CD8-positive, alpha-beta memory T cell (primary cell): ENCODE measurements at regions not wholly inside any gene's neighbourhood (a gene's known extent, or its start where the extent isn't known, plus 50 kb on each side); places are given as distances from the start of the nearest gene placed in this dataset.

Experiments used
- CTCF ChIA-PET: fragments of 350-600 bp; sonication (Branson Sonifier 250); formaldehyde crosslinking; loops from one replicate; lab custom pipeline; 2021; ENCODE audit warnings: antibody characterized with exemption; lab: Charles Lee
- POLR2A ChIA-PET: fragments of 350-600 bp; sonication (Branson Sonifier 250); formaldehyde crosslinking; loops from one replicate; lab custom pipeline; 2021; ENCODE audit warnings: antibody characterized with exemption; lab: Charles Lee
- DNase-seq, 5 donors: peaks; one replicate each; pipeline versions ENCODE4 v3.0.0 to v3.0.0-alpha.2; 2020 to 2022; ENCODE audit warnings: mixed read lengths in 1 of 5
- H3K27ac ChIP-seq: one replicate; pipeline ENCODE4 v1.7.0; 2013; ENCODE audit warnings: low read depth, mild to moderate bottlenecking, low read length, moderate library complexity
- H3K27me3 ChIP-seq: 2 replicates; pipeline ENCODE4 v1.7.0; 2013; ENCODE audit warnings: low read length, mild to moderate bottlenecking; ENCODE audit not compliant: insufficient read depth, poor library complexity, severe bottlenecking
- H3K36me3 ChIP-seq: 2 replicates; pipeline ENCODE4 v1.7.0; 2013; ENCODE audit warnings: mild to moderate bottlenecking, low read length, moderate library complexity; ENCODE audit not compliant: insufficient read depth
- H3K4me1 ChIP-seq: 2 replicates; pipeline ENCODE4 v1.7.0; 2013; ENCODE audit warnings: mild to moderate bottlenecking, low read length, moderate library complexity; ENCODE audit not compliant: insufficient read depth
- H3K4me3 ChIP-seq: 2 replicates; pipeline ENCODE4 v1.7.0; 2013; ENCODE audit warnings: mild to moderate bottlenecking, low read length
- H3K9me3 ChIP-seq: 2 replicates; pipeline ENCODE4 v1.7.0; 2013; ENCODE audit warnings: mild to moderate bottlenecking, low read length
- H3K27ac Mint-ChIP-seq, 8 donors: one replicate each; pipeline ENCODE4 v1.8.0; 2020 to 2021; ENCODE audit warnings: mixed read lengths in 8 of 8, mild to moderate bottlenecking in 6 of 8, inconsistent platforms in 3 of 8, moderate library complexity in 3 of 8
- H3K27me3 Mint-ChIP-seq, 2 donors: one replicate each; pipeline ENCODE4 v1.8.0; 2020 to 2021; ENCODE audit warnings: mixed read lengths in 2 of 2, mild to moderate bottlenecking in 1 of 2, moderate library complexity in 1 of 2
- H3K36me3 Mint-ChIP-seq, 3 donors: one replicate each; pipeline ENCODE4 v1.8.0; 2020 to 2021; ENCODE audit warnings: mixed read lengths in 3 of 3, inconsistent platforms in 1 of 3, mild to moderate bottlenecking in 1 of 3
- H3K4me1 Mint-ChIP-seq, 3 donors: one replicate each; pipeline ENCODE4 v1.8.0; 2020 to 2021; ENCODE audit warnings: mixed read lengths in 3 of 3, inconsistent platforms in 1 of 3, mild to moderate bottlenecking in 1 of 3
- H3K4me3 Mint-ChIP-seq, 7 donors: one replicate each; pipeline ENCODE4 v1.8.0; 2020 to 2021; ENCODE audit warnings: mixed read lengths in 7 of 7, mild to moderate bottlenecking in 6 of 7, moderate library complexity in 4 of 7, inconsistent platforms in 2 of 7
- H3K9me3 Mint-ChIP-seq, 5 donors: one replicate each; pipeline ENCODE4 v1.8.0; 2020 to 2022; ENCODE audit warnings: mixed read lengths in 5 of 5, mild to moderate bottlenecking in 3 of 5, moderate library complexity in 2 of 5, inconsistent platforms in 1 of 5

DNA sequence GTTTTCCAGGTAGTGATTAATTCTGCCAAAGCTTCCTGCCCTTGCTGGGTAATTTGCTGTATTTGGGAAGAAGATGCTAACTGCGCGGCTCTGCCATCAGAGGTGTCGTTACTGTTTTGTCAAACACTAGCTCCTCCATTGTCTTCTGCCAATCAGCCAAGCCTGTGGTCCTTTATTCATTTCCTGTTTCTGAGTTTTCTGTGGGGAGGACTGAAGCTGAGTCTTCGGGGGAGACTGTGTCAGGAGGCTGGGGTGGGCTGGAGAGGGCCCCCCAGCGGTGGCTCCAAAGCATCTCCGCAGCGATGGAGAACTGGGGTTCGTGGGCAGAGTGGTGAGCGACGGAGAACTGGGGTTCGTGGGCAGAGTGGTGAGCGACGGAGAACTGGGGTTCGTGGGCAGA lies 322.9 kb upstream of the B3GAT1 start:
- Histone ChIP-seq H3K4me3 (no peak overlapping the region), H3K27me3 (no peaks in the 10 kb centered on the region), H3K9me3 (no peaks in the 10 kb centered on the region), H3K4me1 (no peaks in the 10 kb centered on the region), H3K27ac (no peak overlapping the region), H3K36me3 (no peaks in the 10 kb centered on the region)
- ChIA-PET CTCF (no interaction called here), POLR2A (no interaction called here)
- no peaks in the 10 kb centered on the region for H3K9me3 Mint-ChIP-seq
- H3K27ac Mint-ChIP-seq: peak overlapping the region in 1 of 8 donors; percentile 83
- DNase-seq: no peak
- H3K4me3 Mint-ChIP-seq: no peak overlapping the region
- no peaks in the 10 kb centered on the region for H3K36me3 Mint-ChIP-seq
- H3K4me1 Mint-ChIP-seq: no peaks in the 10 kb centered on the region
- H3K27me3 Mint-ChIP-seq: peaks cover 5 to 12% of the 10 kb centered on the region in 2 donors

DNA sequence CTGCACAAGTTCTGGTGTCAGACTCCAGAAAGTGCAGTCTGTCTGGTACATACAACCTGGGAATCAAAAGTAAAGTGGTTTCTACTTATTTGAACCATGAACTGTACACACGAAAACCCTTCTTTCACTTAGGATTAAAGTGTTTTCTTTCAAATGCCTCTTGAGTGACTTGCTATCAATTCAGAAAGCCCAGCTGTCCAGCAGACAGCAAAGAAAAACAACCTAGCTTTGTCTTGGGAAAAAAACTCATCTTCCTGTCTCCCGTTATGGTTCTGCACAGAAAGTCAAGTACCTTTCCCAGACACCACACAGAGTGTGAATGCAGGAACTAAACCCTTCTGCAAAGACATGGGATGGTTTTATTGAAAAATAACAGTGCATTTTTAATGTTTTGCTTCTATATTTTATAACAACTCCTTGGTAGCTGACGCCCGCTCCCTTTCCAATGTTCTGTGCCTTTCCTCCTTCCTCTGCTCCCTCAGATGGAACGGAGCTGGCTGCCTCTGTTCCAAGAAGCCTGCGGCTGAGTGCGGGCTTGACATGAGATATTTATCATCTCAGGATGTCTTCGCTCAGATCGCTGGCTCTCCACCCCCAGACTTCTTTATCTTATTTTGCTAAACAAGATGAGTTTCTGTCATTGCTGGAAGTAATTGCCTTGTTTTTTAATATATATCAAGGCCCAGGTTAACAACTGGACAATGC lies 322.3 kb upstream of the B3GAT1 start:
- no peaks in the 10 kb centered on the region for H3K4me1 ChIP-seq
- POLR2A ChIA-PET: no interaction called here
- H3K27ac ChIP-seq: no peak overlapping the region
- H3K36me3 ChIP-seq: no peaks in the 10 kb centered on the region
- H3K27me3 ChIP-seq: no peaks in the 10 kb centered on the region
- Mint-ChIP-seq H3K36me3 (no peaks in the 10 kb centered on the region), H3K27ac (no peak overlapping the region), H3K9me3 (no peaks in the 10 kb centered on the region), H3K4me1 (no peaks in the 10 kb centered on the region), H3K27me3 (peaks cover 5 to 12% of the 10 kb centered on the region in 2 donors), H3K4me3 (peak overlapping the region in 1 of 7 donors; percentile 45)
- no peak for DNase-seq
- CTCF ChIA-PET: no interaction called here
- no peak overlapping the region for H3K4me3 ChIP-seq
- no peaks in the 10 kb centered on the region for H3K9me3 ChIP-seq

DNA sequence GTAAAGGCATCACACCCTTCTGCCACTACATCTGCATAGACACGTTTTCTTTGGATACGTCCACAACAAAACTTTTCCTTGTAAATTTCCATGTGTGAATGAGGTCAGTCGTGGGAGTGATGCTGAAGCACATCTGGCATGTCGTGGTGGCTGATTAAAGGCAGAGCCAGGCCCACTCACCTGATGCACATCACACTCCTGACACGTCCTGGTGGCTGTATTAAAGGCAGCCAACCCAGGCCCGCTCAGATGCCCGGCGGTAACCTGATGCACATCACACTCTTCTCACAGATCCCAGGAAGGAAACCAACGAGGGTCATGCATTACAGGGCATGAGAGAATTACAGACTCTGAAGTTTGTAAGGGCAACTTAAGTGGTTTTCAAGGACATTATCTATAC lies 321.6 kb upstream of the B3GAT1 start:
- no peak overlapping the region for H3K27ac ChIP-seq
- Mint-ChIP-seq H3K27me3 (peaks cover 5 to 16% of the 10 kb centered on the region in 2 donors), H3K9me3 (no peaks in the 10 kb centered on the region), H3K4me3 (peak overlapping the region in 1 of 7 donors; percentile 49), H3K27ac (no peak overlapping the region), H3K4me1 (no peaks in the 10 kb centered on the region), H3K36me3 (no peaks in the 10 kb centered on the region)
- ChIA-PET CTCF (no interaction called here), POLR2A (no interaction called here)
- H3K36me3 ChIP-seq: no peaks in the 10 kb centered on the region
- H3K9me3 ChIP-seq: no peaks in the 10 kb centered on the region
- DNase-seq: no peak
- no peaks in the 10 kb centered on the region for H3K4me1 ChIP-seq
- no peaks in the 10 kb centered on the region for H3K27me3 ChIP-seq
- H3K4me3 ChIP-seq: no peak overlapping the region

DNA sequence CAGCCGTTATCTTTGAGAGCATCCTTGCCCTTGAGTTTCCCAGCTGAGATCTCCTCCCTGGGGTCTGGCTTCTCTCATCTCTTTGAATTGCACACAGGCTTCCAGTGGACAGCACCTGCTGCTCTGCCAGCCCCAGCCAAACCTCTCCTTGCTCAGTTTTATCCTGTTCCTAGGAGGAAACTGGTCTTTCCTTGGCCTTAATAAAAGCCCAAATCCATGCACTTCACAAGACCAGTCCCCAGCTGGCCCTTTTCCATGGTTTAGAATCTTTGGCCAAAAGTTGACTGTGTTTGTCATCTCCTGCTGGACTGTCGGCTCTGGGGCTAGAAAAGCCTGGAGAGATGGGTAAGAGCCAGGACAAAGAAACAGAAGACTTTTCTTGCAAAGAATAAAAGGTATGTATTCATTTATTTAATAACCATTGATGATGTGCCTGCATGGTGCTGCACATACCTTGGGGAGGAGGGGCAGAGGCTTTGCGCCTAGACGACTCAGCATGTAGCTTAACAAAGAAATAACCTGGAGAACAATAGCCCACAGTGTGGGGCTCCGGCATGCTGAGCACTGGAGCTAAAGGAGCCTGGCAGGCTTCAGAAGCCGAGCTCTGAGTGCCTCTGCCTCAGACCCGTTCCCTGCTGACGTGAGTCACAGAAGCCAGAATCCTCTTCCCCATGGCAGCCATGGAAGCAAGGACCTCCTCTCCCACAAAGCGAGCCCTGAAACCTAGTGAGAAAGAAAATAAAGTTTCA lies 319.3 kb upstream of the B3GAT1 start:
- H3K4me1 Mint-ChIP-seq: no peaks in the 10 kb centered on the region
- H3K36me3 Mint-ChIP-seq: no peaks in the 10 kb centered on the region
- H3K27ac Mint-ChIP-seq: no peak overlapping the region
- no peak for DNase-seq
- Histone ChIP-seq H3K9me3 (no peaks in the 10 kb centered on the region), H3K27ac (no peak overlapping the region), H3K4me3 (no peak overlapping the region), H3K4me1 (no peaks in the 10 kb centered on the region), H3K36me3 (no peaks in the 10 kb centered on the region), H3K27me3 (no peaks in the 10 kb centered on the region)
- CTCF ChIA-PET: no interaction called here
- H3K9me3 Mint-ChIP-seq: no peaks in the 10 kb centered on the region
- H3K4me3 Mint-ChIP-seq: no peak overlapping the region
- POLR2A ChIA-PET: no interaction called here
- peaks cover 5 to 31% of the 10 kb centered on the region in 2 donors for H3K27me3 Mint-ChIP-seq

DNA sequence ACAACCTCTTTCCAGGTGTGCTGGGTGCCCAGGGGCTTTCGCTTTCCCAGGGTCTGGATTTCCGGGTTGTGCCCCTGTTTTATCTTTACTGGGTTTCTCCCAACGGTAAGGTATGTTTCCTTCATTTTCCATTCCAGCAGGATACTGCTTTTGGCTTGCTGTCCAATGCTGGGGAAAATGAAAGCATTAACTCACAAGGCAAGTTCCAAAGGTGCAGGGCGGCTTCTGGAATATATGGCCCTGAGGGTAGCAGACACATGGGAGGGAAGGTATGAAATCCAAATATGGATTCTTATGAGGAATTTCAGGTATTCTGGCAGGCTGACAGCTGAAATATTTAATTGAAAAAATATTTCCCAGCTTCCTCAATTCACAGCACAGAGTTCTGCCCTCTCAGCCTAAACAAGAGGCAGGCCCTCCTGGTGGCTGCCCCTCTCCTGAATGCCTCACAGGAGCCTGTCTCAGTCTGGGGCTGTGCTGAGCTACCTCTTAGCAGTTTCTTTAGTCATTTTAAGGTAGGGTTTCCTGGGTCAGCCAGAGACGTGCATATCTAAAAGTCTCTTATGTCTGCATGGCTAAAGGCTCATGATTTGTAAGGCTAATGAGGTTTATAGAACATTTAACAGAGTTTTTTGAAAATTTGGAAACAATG lies 318.6 kb upstream of the B3GAT1 start:
- no peaks in the 10 kb centered on the region for H3K9me3 ChIP-seq
- no peaks in the 10 kb centered on the region for H3K36me3 ChIP-seq
- no peak overlapping the region for H3K4me3 Mint-ChIP-seq
- peaks cover 2 to 32% of the 10 kb centered on the region in 2 donors for H3K27me3 Mint-ChIP-seq
- no peak overlapping the region for H3K27ac ChIP-seq
- DNase-seq: no peak
- CTCF ChIA-PET: no interaction called here
- no peaks in the 10 kb centered on the region for H3K36me3 Mint-ChIP-seq
- H3K4me3 ChIP-seq: no peak overlapping the region
- H3K4me1 ChIP-seq: no peaks in the 10 kb centered on the region
- no peaks in the 10 kb centered on the region for H3K9me3 Mint-ChIP-seq
- no peaks in the 10 kb centered on the region for H3K27me3 ChIP-seq
- POLR2A ChIA-PET: no interaction called here
- no peak overlapping the region for H3K27ac Mint-ChIP-seq
- H3K4me1 Mint-ChIP-seq: no peaks in the 10 kb centered on the region

DNA sequence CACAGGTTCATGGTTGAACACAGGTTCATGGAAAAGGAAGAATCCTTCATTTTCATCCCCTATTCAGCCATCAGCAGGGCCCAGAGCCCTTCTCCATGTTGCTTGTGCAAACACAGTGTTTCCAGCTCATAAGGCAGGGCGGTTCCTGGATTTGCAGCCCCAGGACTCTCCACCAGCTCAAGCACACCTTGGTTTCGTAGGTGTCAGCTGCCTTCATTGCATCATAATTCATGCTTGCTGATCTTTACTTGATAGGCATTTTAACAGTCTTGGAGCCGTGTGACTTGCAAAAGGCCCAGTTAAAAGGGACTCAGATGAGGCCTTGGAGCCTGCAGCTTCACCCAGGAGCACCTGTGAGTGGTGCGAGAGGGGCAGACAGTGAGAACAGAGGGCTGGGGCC lies 318.1 kb upstream of the B3GAT1 start:
- Histone ChIP-seq H3K27ac (no peak overlapping the region), H3K4me1 (no peaks in the 10 kb centered on the region)
- DNase-seq: no peak

DNA sequence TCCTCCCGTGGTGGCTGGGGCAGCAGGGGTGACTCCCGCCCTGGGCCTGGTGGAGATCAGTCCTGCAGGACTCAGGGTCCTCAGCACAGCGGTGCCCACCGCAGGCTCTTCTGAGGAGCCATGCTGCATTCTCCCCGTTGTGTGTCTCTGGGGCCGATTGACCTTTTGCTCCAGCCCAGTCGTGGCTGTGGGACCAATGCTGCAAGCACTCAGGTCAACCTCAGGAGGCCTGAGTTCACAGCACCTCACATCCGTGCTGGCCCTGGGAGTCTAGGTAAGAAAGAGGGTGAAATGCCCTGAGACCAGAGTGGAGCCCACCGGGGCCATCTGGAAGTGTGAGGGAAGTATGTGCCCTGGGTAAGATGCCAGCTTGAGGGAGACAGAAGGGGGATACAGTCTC lies 316.1 kb upstream of the B3GAT1 start:
- no peaks in the 10 kb centered on the region for H3K9me3 Mint-ChIP-seq
- ChIA-PET POLR2A (no interaction called here), CTCF (no interaction called here)
- Histone ChIP-seq H3K9me3 (no peaks in the 10 kb centered on the region), H3K27ac (no peak overlapping the region), H3K27me3 (no peaks in the 10 kb centered on the region), H3K4me1 (no peaks in the 10 kb centered on the region), H3K4me3 (no peak overlapping the region), H3K36me3 (no peaks in the 10 kb centered on the region)
- no peak overlapping the region for H3K4me3 Mint-ChIP-seq
- DNase-seq: no peak
- no peaks in the 10 kb centered on the region for H3K36me3 Mint-ChIP-seq
- H3K27ac Mint-ChIP-seq: no peak overlapping the region
- peaks cover 9 to 40% of the 10 kb centered on the region in 2 donors for H3K27me3 Mint-ChIP-seq
- H3K4me1 Mint-ChIP-seq: no peaks in the 10 kb centered on the region

More for the DNA sequence above, 318.1 kb upstream of the B3GAT1 start:
- Mint-ChIP-seq H3K36me3 (no peaks in the 10 kb centered on the region), H3K9me3 (no peaks in the 10 kb centered on the region), H3K27ac (no peak overlapping the region), H3K4me3 (no peak overlapping the region), H3K4me1 (no peaks in the 10 kb centered on the region), H3K27me3 (peaks cover 7 to 37% of the 10 kb centered on the region in 2 donors)
- no peaks in the 10 kb centered on the region for H3K36me3 ChIP-seq
- CTCF ChIA-PET: no interaction called here
- no peaks in the 10 kb centered on the region for H3K9me3 ChIP-seq
- POLR2A ChIA-PET: no interaction called here
- H3K4me3 ChIP-seq: no peak overlapping the region
- H3K27me3 ChIP-seq: no peaks in the 10 kb centered on the region

DNA sequence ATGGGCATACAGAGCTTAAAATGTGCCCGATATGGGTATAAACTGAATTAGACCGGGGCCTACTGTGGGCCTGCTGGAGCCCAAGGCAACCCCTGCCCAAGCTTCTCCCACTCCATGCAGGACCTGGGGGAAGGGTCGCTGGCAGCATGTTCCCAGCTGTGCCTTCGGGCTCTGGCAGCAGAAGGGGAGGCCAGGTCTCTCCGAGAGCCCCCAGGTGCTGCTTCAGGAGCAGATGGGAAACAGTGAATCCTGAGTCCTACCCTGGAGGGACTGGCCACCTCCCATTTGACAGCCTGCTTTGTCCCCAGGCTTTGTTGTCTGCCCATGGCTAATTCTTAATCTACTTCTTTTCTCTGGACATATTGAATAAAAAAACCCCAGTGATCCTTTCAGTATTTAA lies 315.6 kb upstream of the B3GAT1 start:
- H3K4me1 Mint-ChIP-seq: no peaks in the 10 kb centered on the region
- no peak overlapping the region for H3K27ac Mint-ChIP-seq
- H3K36me3 Mint-ChIP-seq: no peaks in the 10 kb centered on the region
- Histone ChIP-seq H3K36me3 (no peaks in the 10 kb centered on the region), H3K4me1 (no peaks in the 10 kb centered on the region), H3K27me3 (no peaks in the 10 kb centered on the region), H3K27ac (no peak overlapping the region), H3K9me3 (no peaks in the 10 kb centered on the region), H3K4me3 (no peak overlapping the region)
- H3K9me3 Mint-ChIP-seq: peaks cover 0 to 2% (median 0%) of the 10 kb centered on the region in 5 donors
- peaks cover 9 to 40% of the 10 kb centered on the region in 2 donors for H3K27me3 Mint-ChIP-seq
- no peak for DNase-seq
- ChIA-PET POLR2A (no interaction called here), CTCF (no interaction called here)
- H3K4me3 Mint-ChIP-seq: no peak overlapping the region
